ENCODE measurements at regions not wholly inside any gene's neighbourhood (a gene's known extent, or its start where the extent isn't known, plus 50 kb on each side); places are given as distances from the start of the nearest gene placed in this dataset.

- DNase-seq (no peak), ATAC-seq (ENCODE audit: low read depth) (no peak)
- H3K4me1 Mint-ChIP-seq = no peaks in the 10 kb centered on the region
- no peak overlapping the region for H2AFZ ChIP-seq (ENCODE audit: insufficient read depth, low read depth, low read length, poor library complexity, severe bottlenecking)
- H3K4me1 ChIP-seq (ENCODE audit: control insufficient read depth in 2 of 2, insufficient read depth in 2 of 2, low read length in 2 of 2) = no peaks in the 10 kb centered on the region
- no peaks in the 10 kb centered on the region for H3K27me3 ChIP-seq (replicated peaks in 1 of 4; ENCODE audit: control extremely low read depth in 1 of 4, control insufficient read depth in 3 of 4, insufficient read depth in 4 of 4, low read length in 3 of 4)
- no peak overlapping the region for H3K27ac Mint-ChIP-seq
- no peak overlapping the region for H3K4me2 ChIP-seq (replicated peaks; ENCODE audit: low read depth, low read length, poor library complexity, severe bottlenecking)
- H3K79me2 ChIP-seq (ENCODE audit: control insufficient read depth, insufficient read depth, low read length) = no peaks in the 10 kb centered on the region
- CTCF ChIA-PET = no interaction called here
- no peak for TF ChIP-seq EZH2 (IDR thresholded peaks at IDR 0.05; ENCODE audit: borderline replicate concordance, insufficient read depth, low read depth, low read length, poor library complexity, severe bottlenecking)
- no peak for TF ChIP-seq CTCF (IDR thresholded peaks at IDR 0.05)
- no peak overlapping the region for H3K4me3 Mint-ChIP-seq
- H3K9me3 ChIP-seq (ENCODE audit: control extremely low read depth in 1 of 3, control insufficient read depth in 2 of 3, insufficient read depth in 1 of 3, low read length in 2 of 3) = peaks cover 0 to 5% (median 0%) of the 10 kb centered on the region in 3 donors
- peaks cover 13% of the 10 kb centered on the region for H3K27me3 Mint-ChIP-seq
- POLR2A ChIA-PET = no interaction called here
- H3K36me3 ChIP-seq (replicated peaks in 1 of 2; ENCODE audit: control extremely low read depth in 1 of 2, control insufficient read depth in 1 of 2, extremely low read depth in 1 of 2, insufficient read depth in 2 of 2, low read length in 1 of 2) = no peaks in the 10 kb centered on the region
- no peak overlapping the region for H3K4me3 ChIP-seq (ENCODE audit: control extremely low read depth in 1 of 5, extremely low read depth in 1 of 5, insufficient read depth in 1 of 5, low read depth in 2 of 5, low read length in 4 of 5)
- H3K9me3 Mint-ChIP-seq (ENCODE audit: insufficient read depth) = no peaks in the 10 kb centered on the region
- no peak overlapping the region for H3K9ac ChIP-seq (ENCODE audit: low read length)
- H4K20me1 ChIP-seq (ENCODE audit: control insufficient read depth, insufficient read depth, low read length, poor library complexity, severe bottlenecking) = no peaks in the 10 kb centered on the region
- intact Hi-C loops (cut with micrococcal nuclease) = no loop called here
- 88% methylated on average over 2 of the region's 3 CpGs for WGBS (ENCODE audit: insufficient coverage)
- no peak overlapping the region for H3K27ac ChIP-seq (ENCODE audit: low read length in 2 of 2)
Observed at GRCh38 chr3:127097481-127097880, 95.5 kb upstream of the PRR23E start.

- no peak overlapping the region for H3K4me2 ChIP-seq (replicated peaks; ENCODE audit: low read depth, low read length, poor library complexity, severe bottlenecking)
- TF ChIP-seq CTCF (IDR thresholded peaks at IDR 0.05) = no peak
- TF ChIP-seq EZH2 (IDR thresholded peaks at IDR 0.05; ENCODE audit: borderline replicate concordance, insufficient read depth, low read depth, low read length, poor library complexity, severe bottlenecking) = no peak
- H3K4me1 Mint-ChIP-seq = no peaks in the 10 kb centered on the region
- DNase-seq (no peak), ATAC-seq (ENCODE audit: low read depth) (no peak)
- no peaks in the 10 kb centered on the region for H3K4me1 ChIP-seq (ENCODE audit: control insufficient read depth in 2 of 2, insufficient read depth in 2 of 2, low read length in 2 of 2)
- H3K27ac Mint-ChIP-seq = no peak overlapping the region
- 72% methylated on average over 2 of the region's 3 CpGs for WGBS (ENCODE audit: insufficient coverage)
- no peaks in the 10 kb centered on the region for H3K36me3 ChIP-seq (replicated peaks in 1 of 2; ENCODE audit: control extremely low read depth in 1 of 2, control insufficient read depth in 1 of 2, extremely low read depth in 1 of 2, insufficient read depth in 2 of 2, low read length in 1 of 2)
- no peak overlapping the region for H2AFZ ChIP-seq (ENCODE audit: insufficient read depth, low read depth, low read length, poor library complexity, severe bottlenecking)
- no peak overlapping the region for H3K27ac ChIP-seq (ENCODE audit: low read length in 2 of 2)
- intact Hi-C loops (cut with micrococcal nuclease) = no loop called here
- no peak overlapping the region for H3K9ac ChIP-seq (ENCODE audit: low read length)
- H3K27me3 ChIP-seq (replicated peaks in 1 of 4; ENCODE audit: control extremely low read depth in 1 of 4, control insufficient read depth in 3 of 4, insufficient read depth in 4 of 4, low read length in 3 of 4) = no peaks in the 10 kb centered on the region
- no peak overlapping the region for H3K4me3 Mint-ChIP-seq
- peaks cover 11% of the 10 kb centered on the region for H3K27me3 Mint-ChIP-seq
- no peaks in the 10 kb centered on the region for H3K9me3 Mint-ChIP-seq (ENCODE audit: insufficient read depth)
- no peaks in the 10 kb centered on the region for H3K79me2 ChIP-seq (ENCODE audit: control insufficient read depth, insufficient read depth, low read length)
- H4K20me1 ChIP-seq (ENCODE audit: control insufficient read depth, insufficient read depth, low read length, poor library complexity, severe bottlenecking) = no peaks in the 10 kb centered on the region
- H3K9me3 ChIP-seq (ENCODE audit: control extremely low read depth in 1 of 3, control insufficient read depth in 2 of 3, insufficient read depth in 1 of 3, low read length in 2 of 3) = peaks cover 0 to 5% (median 0%) of the 10 kb centered on the region in 3 donors
- ChIA-PET POLR2A (no interaction called here), CTCF (no interaction called here)
- no peak overlapping the region for H3K4me3 ChIP-seq (ENCODE audit: control extremely low read depth in 1 of 5, extremely low read depth in 1 of 5, insufficient read depth in 1 of 5, low read depth in 2 of 5, low read length in 4 of 5)
Observed at GRCh38 chr3:127099982-127100381, 92.9 kb upstream of the PRR23E start.
